IMR-90 (cell line): ENCODE measurements at regions not wholly inside any gene's neighbourhood (a gene's known extent, or its start where the extent isn't known, plus 50 kb on each side); places are given as distances from the start of the nearest gene placed in this dataset.

Experiments
- ATAC-seq: fragments of 200-7000 bp; cut with Tn5 transposase; 2 replicates; pipeline ENCODE4 v1.9.1; 2020; ENCODE audit warnings: low read depth, mild to moderate bottlenecking, moderate library complexity
- BruUV-seq: library from RNA; stranded (reverse); fragments of 400-500 nt; replicated peaks from 2 replicates; lab custom pipeline; 2021; lab: Mats Ljungman, UMichigan
- CTCF ChIA-PET: fragments of 300-600 bp; formaldehyde crosslinking; extraction: SDS; loops from one replicate; lab custom pipeline; 2021; ENCODE audit warnings: antibody characterized with exemption; lab: Yijun Ruan, JAX
- POLR2A ChIA-PET: fragments of 300-600 bp; sonication (Branson Sonifier 250); formaldehyde crosslinking; loops from one replicate; lab custom pipeline; 2022; ENCODE audit warnings: antibody characterized with exemption; ENCODE audit not compliant: unreplicated experiment; lab: Charles Lee
- DNase-seq: peaks from one replicate; pipeline ENCODE4 v3.0.0; 2013
- H2AFZ ChIP-seq: replicated peaks from 2 replicates; pipeline ENCODE3; 2013; ENCODE audit warnings: low read length, mild to moderate bottlenecking; ENCODE audit not compliant: poor library complexity
- H2AK5ac ChIP-seq: 2 replicates; pipeline ENCODE4 v1.6.1; 2013; ENCODE audit warnings: low read depth, low read length, inconsistent platforms
- H2AK9ac ChIP-seq: replicated peaks from 2 replicates; pipeline ENCODE3; 2013; ENCODE audit warnings: mild to moderate bottlenecking, low read depth, low read length, moderate library complexity; ENCODE audit not compliant: poor library complexity
- H2BK120ac ChIP-seq: 2 replicates; pipeline ENCODE4 v1.6.1; 2013; ENCODE audit warnings: low read depth, low read length, inconsistent platforms
- H2BK15ac ChIP-seq: 3 replicates; pipeline ENCODE4 v1.6.1; 2013; ENCODE audit warnings: low read depth, low read length, inconsistent platforms
- H2BK20ac ChIP-seq: 2 replicates; pipeline ENCODE4 v1.6.1; 2013; ENCODE audit warnings: low read depth, mild to moderate bottlenecking, inconsistent platforms, low read length, moderate library complexity
- H2BK5ac ChIP-seq: 2 replicates; pipeline ENCODE4 v1.6.1; 2013; ENCODE audit warnings: mild to moderate bottlenecking, low read depth, low read length, inconsistent platforms; ENCODE audit not compliant: poor library complexity, severe bottlenecking
- H3K14ac ChIP-seq: replicated peaks from 2 replicates; pipeline ENCODE4 v1.6.1; 2013; ENCODE audit warnings: low read depth, low read length, inconsistent platforms
- H3K18ac ChIP-seq: 2 replicates; pipeline ENCODE4 v1.6.1; 2013; ENCODE audit warnings: low read depth, low read length, control low read depth
- H3K23ac ChIP-seq: 2 replicates; pipeline ENCODE4 v1.6.1; 2013; ENCODE audit warnings: low read depth, low read length, inconsistent platforms
- H3K27ac ChIP-seq: 2 replicates; pipeline ENCODE4 v1.5.1; 2013; ENCODE audit warnings: mild to moderate bottlenecking, control low read depth, low read length; ENCODE audit not compliant: insufficient read depth
- H3K27me3 ChIP-seq: 2 replicates; pipeline ENCODE4 v1.6.1; 2013; ENCODE audit warnings: low read length; ENCODE audit not compliant: control insufficient read depth, insufficient read depth
- H3K36me3 ChIP-seq: 2 replicates; pipeline ENCODE4 v1.6.1; 2013; ENCODE audit warnings: low read length, mixed read lengths; ENCODE audit not compliant: control insufficient read depth, insufficient read depth
- H3K4ac ChIP-seq: 2 replicates; pipeline ENCODE4 v1.6.1; 2013; ENCODE audit warnings: low read depth, low read length, inconsistent platforms
- H3K4me1 ChIP-seq: 2 replicates; pipeline ENCODE4 v1.6.1; 2013; ENCODE audit warnings: low read length, mixed read lengths; ENCODE audit not compliant: control insufficient read depth, insufficient read depth
- H3K4me2 ChIP-seq: 2 replicates; pipeline ENCODE4 v1.6.1; 2013; ENCODE audit warnings: low read depth, mild to moderate bottlenecking, control low read depth, low read length, moderate library complexity
- H3K4me3 ChIP-seq: 2 replicates; pipeline ENCODE4 v1.5.1; 2013; ENCODE audit warnings: low read depth, mild to moderate bottlenecking, control low read depth, low read length, moderate library complexity; ENCODE audit not compliant: insufficient read depth
- H3K56ac ChIP-seq: 2 replicates; pipeline ENCODE4 v1.6.1; 2013; ENCODE audit warnings: low read length, inconsistent platforms; ENCODE audit not compliant: insufficient read depth; ENCODE audit errors: extremely low read depth
- H3K79me1 ChIP-seq, 2 experiments: 2 replicates each; pipeline ENCODE4 v1.6.1; 2013; ENCODE audit warnings: low read length in 2 of 2, inconsistent platforms in 1 of 2, low read depth in 1 of 2
- H3K9ac ChIP-seq: 2 replicates; pipeline ENCODE4 v1.6.1; 2013; ENCODE audit warnings: low read depth, low read length, control low read depth
- H3K9me1 ChIP-seq: 2 replicates; pipeline ENCODE4 v1.6.1; 2013; ENCODE audit warnings: low read length, inconsistent platforms; ENCODE audit not compliant: insufficient read depth
- H3K9me3 ChIP-seq: 2 replicates; pipeline ENCODE4 v1.6.1; 2013; ENCODE audit warnings: low read length; ENCODE audit not compliant: control insufficient read depth, insufficient read depth
- H4K20me1 ChIP-seq: 2 replicates; pipeline ENCODE4 v1.6.1; 2013; ENCODE audit warnings: low read length, inconsistent platforms; ENCODE audit not compliant: insufficient read depth
- H4K5ac ChIP-seq: 2 replicates; pipeline ENCODE4 v1.6.1; 2013; ENCODE audit warnings: mild to moderate bottlenecking, low read depth, low read length, control low read depth
- H4K8ac ChIP-seq, 2 experiments: 2 replicates each; pipeline ENCODE4 v1.6.1; 2013; ENCODE audit warnings: low read depth in 2 of 2, low read length in 2 of 2, control low read depth in 1 of 2, inconsistent platforms in 1 of 2
- H4K91ac ChIP-seq: 2 replicates; pipeline ENCODE4 v1.6.1; 2013; ENCODE audit warnings: low read depth, low read length, inconsistent platforms; ENCODE audit not compliant: insufficient read depth
- BHLHE40 ChIP-seq: fragments of 150-350 bp; IDR thresholded peaks from 2 replicates; pipeline ENCODE4 v1.6.1; 2016; ENCODE audit warnings: mild to moderate bottlenecking, low read depth, low read length
- WGBS, 2 experiments: methylation state at CpG; one replicate each; pipeline versions ENCODE4 v1.1.5 to v1.1.7; 2013; ENCODE audit warnings: missing lambda C conversion rate in 2 of 2; ENCODE audit not compliant: insufficient read length in 1 of 2; ENCODE audit errors: extremely low coverage in 2 of 2; 5-methylcytosine and 5-hydroxymethylcytosine counted together
- dilution Hi-C: fragments of 300-500 bp; cut with HindIII; formaldehyde crosslinking; loops from one replicate; pipeline ENCODE4 v1.14.3; 2018; ENCODE audit warnings: low sequenced_read_pairs; ENCODE audit not compliant: unreplicated experiment
- in situ Hi-C: fragments of 300-500 bp; cut with MboI; formaldehyde crosslinking; loops from 3 replicates; pipeline ENCODE4 v1.14.3; 2019; ENCODE audit warnings: low sequenced_read_pairs, inconsistent platforms, mixed read lengths
- intact Hi-C: fragments of 100-400 bp; cut with micrococcal nuclease; formaldehyde crosslinking; loops from 2 replicates; pipeline ENCODE4 v1.10.0; 2022

DNA sequence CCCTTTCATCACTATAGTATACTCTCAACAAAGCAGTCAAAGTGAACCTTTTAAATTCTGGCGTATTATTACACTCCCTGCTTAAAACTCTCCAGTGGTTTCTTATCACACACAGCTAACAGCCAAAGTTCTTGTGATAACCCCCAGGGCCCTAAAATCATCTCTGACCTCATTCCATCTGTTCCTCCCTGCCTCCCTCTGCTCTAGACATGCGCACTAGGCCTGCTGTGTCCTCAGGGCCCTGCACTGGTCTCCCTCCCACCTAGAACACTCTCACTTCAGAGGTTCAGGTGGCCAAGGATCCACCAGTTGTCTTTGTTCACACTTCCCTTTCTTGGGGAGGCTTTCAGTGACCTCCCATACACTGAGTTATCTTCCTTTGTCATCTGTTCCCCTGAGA lies 603.4 kb downstream of the DSC3 start:
- no peak overlapping the region for H2BK120ac ChIP-seq
- no peak overlapping the region for H3K18ac ChIP-seq
- no peak overlapping the region for H2BK5ac ChIP-seq
- no peaks in the 10 kb centered on the region for H3K79me1 ChIP-seq
- no peak overlapping the region for H3K23ac ChIP-seq
- in situ Hi-C loops (no loop called here), dilution Hi-C loops (no loop called here), intact Hi-C loops (no loop called here)
- no peak overlapping the region for H3K14ac ChIP-seq
- H3K56ac ChIP-seq = no peak overlapping the region
- ATAC-seq (no peak), DNase-seq (no peak)
- H4K20me1 ChIP-seq = no peaks in the 10 kb centered on the region
- H4K5ac ChIP-seq = no peak overlapping the region
- H4K91ac ChIP-seq = no peak overlapping the region
- H2AK5ac ChIP-seq = no peak overlapping the region
- no peaks in the 10 kb centered on the region for H3K36me3 ChIP-seq
- peaks cover 7% of the 10 kb centered on the region; the same call in 1 of the 2 replicates for H3K9me3 ChIP-seq
- CTCF ChIA-PET = no interaction called here
- no peak overlapping the region for H3K9ac ChIP-seq
- no TSS peak for BruUV-seq
- WGBS, 2 experiments = no CpG with 5 or more reads among the region's 2 CpGs
- H3K4me3 ChIP-seq = no peak overlapping the region
- no peak overlapping the region for H3K4ac ChIP-seq
- no peak overlapping the region for H2AFZ ChIP-seq
- no peaks in the 10 kb centered on the region for H3K27me3 ChIP-seq
- H2AK9ac ChIP-seq = no peak overlapping the region
- POLR2A ChIA-PET = no interaction called here
- no peak overlapping the region for H2BK15ac ChIP-seq
- no peaks in the 10 kb centered on the region for H3K9me1 ChIP-seq
- no peak overlapping the region for H3K27ac ChIP-seq
- H3K4me2 ChIP-seq = no peak overlapping the region
- no peaks in the 10 kb centered on the region for H3K4me1 ChIP-seq
- TF ChIP-seq BHLHE40 = no peak
- no peak overlapping the region for H2BK20ac ChIP-seq
- H4K8ac ChIP-seq = no peak overlapping the region
